Thoracic aorta (tissue), 2 donors: ENCODE measurements at regions not wholly inside any gene's neighbourhood (a gene's known extent, or its start where the extent isn't known, plus 50 kb on each side); places are given as distances from the start of the nearest gene placed in this dataset.

ENCODE experiments used
- ATAC-seq: fragments of 150-250 bp; one replicate; pipeline ENCODE4 v1.8.0; 2017; ENCODE audit warnings: low read depth; ENCODE audit not compliant: insufficient number of reproducible peaks, low FRiP score
- DNase-seq: peaks from one replicate; pipeline ENCODE4 v3.0.0-alpha.2; 2020; ENCODE audit warnings: low spot score
- H3K27ac ChIP-seq, 2 donors: fragments of 200-600 bp; sonication (generic); 1 replicate in 1 of 2; 2 replicates in 1 of 2; pipeline ENCODE4 v1.5.1; 2016; ENCODE audit warnings: mild to moderate bottlenecking in 2 of 2, moderate library complexity in 2 of 2
- H3K27me3 ChIP-seq: fragments of 200-600 bp; sonication (generic); replicated peaks from 2 replicates; pipeline ENCODE4 v1.6.0; 2016; ENCODE audit warnings: mild to moderate bottlenecking; ENCODE audit not compliant: insufficient read depth
- H3K36me3 ChIP-seq: fragments of 200-600 bp; sonication (generic); one replicate; pipeline ENCODE4 v1.5.1; 2016
- H3K4me1 ChIP-seq, 2 donors: fragments of 200-600 bp; sonication (generic); 1 replicate in 1 of 2; 2 replicates in 1 of 2; pipeline versions ENCODE4 v1.5.1 to v1.6.0; 2016; ENCODE audit warnings: low read depth in 2 of 2, mild to moderate bottlenecking in 1 of 2; ENCODE audit not compliant: control insufficient read depth in 1 of 2
- H3K4me3 ChIP-seq: fragments of 200-600 bp; sonication (generic); 2 replicates; pipeline ENCODE4 v1.5.1; 2016; ENCODE audit warnings: mild to moderate bottlenecking
- H3K9me3 ChIP-seq: fragments of 200-600 bp; sonication (generic); 2 replicates; pipeline ENCODE4 v1.5.1; 2016
- TF ChIP-seq, protein P1 (sequence below): fragments of 200-600 bp; sonication (generic); IDR thresholded peaks from one replicate; pipeline ENCODE4 v1.5.1; 2019; ENCODE audit warnings: antibody characterized with exemption

DNA sequence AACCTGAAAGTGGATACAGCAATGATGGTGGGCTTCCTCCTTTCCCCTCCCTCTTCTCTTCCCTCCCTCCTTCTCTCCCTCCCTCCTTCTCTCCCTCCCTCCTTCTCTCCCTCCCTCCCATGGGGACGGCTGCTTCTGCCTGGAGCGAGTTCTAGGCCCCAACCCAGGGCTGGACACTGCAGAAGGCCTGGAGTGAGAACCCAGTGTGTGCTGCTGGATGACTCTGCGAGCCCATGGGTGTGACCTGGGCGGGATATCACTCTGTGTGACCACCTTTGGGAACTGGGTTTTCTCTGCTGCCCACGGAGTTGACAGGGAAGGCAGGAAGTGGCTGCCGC is 242.6 kb upstream of the GSE1 start:
- H3K27me3 ChIP-seq: no peaks in the 10 kb centered on the region
- peak overlapping the region; percentile 61 for H3K4me3 ChIP-seq
- ATAC-seq (no peak), DNase-seq (no peak)
- H3K9me3 ChIP-seq: no peaks in the 10 kb centered on the region
- H3K36me3 ChIP-seq: no peaks in the 10 kb centered on the region
- H3K27ac ChIP-seq: peak overlapping the region; percentile 74 to 78
- peaks cover 21 to 69% of the 10 kb centered on the region in 2 donors for H3K4me1 ChIP-seq
- TF ChIP-seq, protein P1, sequence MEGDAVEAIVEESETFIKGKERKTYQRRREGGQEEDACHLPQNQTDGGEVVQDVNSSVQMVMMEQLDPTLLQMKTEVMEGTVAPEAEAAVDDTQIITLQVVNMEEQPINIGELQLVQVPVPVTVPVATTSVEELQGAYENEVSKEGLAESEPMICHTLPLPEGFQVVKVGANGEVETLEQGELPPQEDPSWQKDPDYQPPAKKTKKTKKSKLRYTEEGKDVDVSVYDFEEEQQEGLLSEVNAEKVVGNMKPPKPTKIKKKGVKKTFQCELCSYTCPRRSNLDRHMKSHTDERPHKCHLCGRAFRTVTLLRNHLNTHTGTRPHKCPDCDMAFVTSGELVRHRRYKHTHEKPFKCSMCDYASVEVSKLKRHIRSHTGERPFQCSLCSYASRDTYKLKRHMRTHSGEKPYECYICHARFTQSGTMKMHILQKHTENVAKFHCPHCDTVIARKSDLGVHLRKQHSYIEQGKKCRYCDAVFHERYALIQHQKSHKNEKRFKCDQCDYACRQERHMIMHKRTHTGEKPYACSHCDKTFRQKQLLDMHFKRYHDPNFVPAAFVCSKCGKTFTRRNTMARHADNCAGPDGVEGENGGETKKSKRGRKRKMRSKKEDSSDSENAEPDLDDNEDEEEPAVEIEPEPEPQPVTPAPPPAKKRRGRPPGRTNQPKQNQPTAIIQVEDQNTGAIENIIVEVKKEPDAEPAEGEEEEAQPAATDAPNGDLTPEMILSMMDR: no peak

DNA sequence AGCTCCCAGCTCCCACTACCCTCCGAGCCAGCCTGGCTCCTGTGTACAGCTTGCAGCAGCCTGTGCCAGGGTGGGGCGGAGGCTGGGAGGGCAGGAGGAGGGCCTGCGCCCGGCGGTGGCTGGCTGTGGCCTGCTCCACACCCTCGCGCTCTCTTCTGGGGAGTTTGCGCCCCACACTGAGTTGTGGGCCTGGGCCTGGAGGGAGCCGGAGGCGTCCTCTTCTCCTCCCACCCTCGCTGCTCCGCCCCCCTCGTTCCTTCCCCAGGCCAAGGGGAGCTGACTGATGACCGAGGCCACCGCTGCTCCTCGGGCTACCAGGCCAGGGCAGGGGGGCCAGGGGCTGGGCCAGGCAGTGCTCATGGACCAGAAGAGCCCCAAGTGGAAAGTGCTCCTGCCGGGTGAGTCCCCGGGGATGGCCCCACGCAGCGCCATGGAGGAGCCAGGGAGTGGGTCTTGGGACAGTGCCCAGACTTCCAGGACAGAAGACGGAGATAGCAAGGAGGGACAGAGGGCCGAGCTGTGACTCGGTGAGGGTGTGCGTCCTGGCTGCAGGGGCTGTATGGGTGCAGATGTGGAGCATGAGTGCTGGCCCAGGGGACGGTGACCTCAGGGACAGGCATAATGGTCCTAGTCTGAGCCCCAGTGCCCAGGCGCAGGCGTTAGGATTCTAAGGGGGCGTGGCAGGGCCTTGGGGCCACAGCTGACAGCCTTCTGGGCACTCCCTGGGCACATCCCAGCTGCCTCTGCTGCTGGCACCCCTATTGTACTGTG is 242.1 kb upstream of the GSE1 start:
- peak; percentile 35 for DNase-seq
- no peaks in the 10 kb centered on the region for H3K9me3 ChIP-seq
- TF ChIP-seq, protein P1: no peak
- peaks cover 24 to 69% of the 10 kb centered on the region in 2 donors for H3K4me1 ChIP-seq
- no peak for ATAC-seq
- peak overlapping the region; percentile 74 to 78 for H3K27ac ChIP-seq
- peak overlapping the region; percentile 61 for H3K4me3 ChIP-seq
- no peaks in the 10 kb centered on the region for H3K36me3 ChIP-seq
- no peaks in the 10 kb centered on the region for H3K27me3 ChIP-seq

DNA sequence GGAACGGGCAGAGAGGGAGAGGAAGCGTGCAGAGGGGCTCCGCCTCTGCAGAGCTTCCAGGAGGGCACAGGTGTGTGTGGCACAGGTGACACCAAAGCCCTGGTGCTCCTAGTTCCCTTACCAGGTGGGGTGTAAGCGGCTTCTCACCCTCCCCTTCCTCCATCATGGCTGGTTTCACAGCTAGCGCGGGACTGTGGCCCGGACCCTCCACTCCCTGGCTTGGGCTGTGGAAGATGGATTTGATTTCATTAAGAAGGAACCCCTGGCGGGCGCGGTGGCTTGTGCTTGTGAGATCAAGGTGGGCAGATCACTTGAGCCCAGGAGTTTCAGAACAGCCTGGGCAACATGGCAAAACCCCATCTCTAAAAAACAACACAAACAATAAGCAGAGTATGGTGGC is 241.2 kb upstream of the GSE1 start:
- Histone ChIP-seq H3K9me3 (no peaks in the 10 kb centered on the region), H3K27me3 (no peaks in the 10 kb centered on the region), H3K36me3 (no peaks in the 10 kb centered on the region), H3K4me3 (peak overlapping the region; percentile 61), H3K27ac (peak overlapping the region; percentile 74 to 78), H3K4me1 (peaks cover 31 to 71% of the 10 kb centered on the region in 2 donors)
- ATAC-seq (no peak), DNase-seq (no peak)
- TF ChIP-seq, protein P1: no peak

DNA sequence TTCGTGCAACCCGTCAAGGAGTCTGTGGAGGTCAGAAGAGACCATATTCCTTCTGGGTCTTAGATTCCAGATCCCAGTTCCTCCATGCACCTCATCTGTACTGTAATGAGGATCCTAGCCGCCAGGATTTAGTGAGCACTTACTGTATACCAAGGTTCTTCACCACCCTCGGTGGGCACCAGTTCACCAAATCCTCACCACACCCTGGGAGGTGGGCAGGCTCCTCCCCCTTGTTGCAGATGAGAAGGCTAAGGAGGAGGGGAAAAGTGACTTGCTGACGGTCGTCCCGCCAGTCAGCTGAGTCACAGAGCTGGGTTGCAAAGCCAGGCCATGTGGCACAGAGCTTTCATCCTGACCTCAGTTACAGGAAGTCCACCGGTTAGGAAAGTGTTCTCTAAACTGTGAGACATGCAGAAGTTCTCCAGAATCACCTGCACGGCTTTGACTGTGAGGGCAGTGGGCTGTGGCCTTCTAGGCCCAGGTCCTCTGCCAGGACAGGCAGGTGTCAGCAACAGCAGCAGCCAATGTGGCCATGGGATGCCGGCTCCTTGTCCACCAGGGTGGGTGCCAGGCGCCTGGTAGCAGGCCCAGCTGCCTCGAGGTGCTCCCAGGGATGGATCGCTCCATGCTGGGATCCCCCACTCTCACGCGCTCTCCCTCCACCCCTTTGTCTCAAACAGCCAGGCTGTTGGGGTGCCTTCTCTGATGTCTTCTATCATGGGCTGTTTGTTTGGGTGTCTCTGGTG is 240.3 kb upstream of the GSE1 start:
- H3K9me3 ChIP-seq: no peaks in the 10 kb centered on the region
- ATAC-seq (peak; percentile 87), DNase-seq (peak; percentile 58)
- H3K4me3 ChIP-seq: no peak overlapping the region
- H3K4me1 ChIP-seq: peaks cover 33 to 79% of the 10 kb centered on the region in 2 donors
- no peaks in the 10 kb centered on the region for H3K36me3 ChIP-seq
- TF ChIP-seq, protein P1: no peak
- no peaks in the 10 kb centered on the region for H3K27me3 ChIP-seq
- H3K27ac ChIP-seq: peak overlapping the region; percentile 74 to 78

DNA sequence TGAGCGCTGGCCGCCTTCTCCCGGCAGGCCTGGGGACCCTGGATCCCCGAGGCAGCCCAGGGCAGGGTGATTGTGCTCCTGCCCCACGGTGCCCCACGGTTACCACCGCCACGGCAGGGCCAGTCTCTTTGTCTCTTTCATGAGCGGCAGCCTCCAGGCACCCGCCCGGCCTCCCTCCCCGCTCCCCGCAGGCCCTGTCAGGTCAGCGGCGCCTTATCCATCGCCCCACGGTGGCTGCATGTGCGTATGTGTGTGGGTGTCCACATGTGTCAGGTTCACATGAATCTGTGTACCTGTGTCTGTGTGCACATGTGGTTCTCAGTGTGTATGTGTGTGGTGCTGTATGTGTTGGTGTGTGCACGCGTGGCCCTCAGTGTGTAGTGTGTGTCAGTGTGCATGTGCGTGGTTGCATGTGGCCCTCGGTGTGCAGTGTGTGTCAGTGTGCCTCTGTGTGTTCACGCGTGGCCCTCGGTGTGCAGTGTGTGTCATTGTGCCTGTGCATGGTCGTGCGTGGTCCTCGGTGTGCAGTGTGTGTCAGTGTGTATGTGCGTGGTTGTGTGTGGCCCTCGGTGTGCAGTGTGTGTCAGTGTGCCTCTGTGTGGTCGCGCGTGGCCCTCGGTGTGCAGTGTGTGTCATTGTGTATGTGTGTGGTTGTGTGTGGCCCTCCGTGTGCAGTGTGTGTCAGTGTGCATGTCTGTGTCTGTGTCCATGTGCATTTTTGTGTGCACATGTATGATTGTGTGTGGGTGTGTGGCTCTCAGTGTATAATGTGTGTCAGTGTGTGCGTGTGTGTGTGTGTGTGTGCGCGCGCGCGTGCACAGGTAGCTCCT is 239.2 kb upstream of the GSE1 start:
- H3K27me3 ChIP-seq: no peaks in the 10 kb centered on the region
- H3K36me3 ChIP-seq: no peaks in the 10 kb centered on the region
- DNase-seq (no peak), ATAC-seq (no peak)
- H3K9me3 ChIP-seq: no peaks in the 10 kb centered on the region
- TF ChIP-seq, protein P1: no peak
- peak overlapping the region; percentile 74 to 78 for H3K27ac ChIP-seq
- peaks cover 33 to 90% of the 10 kb centered on the region in 2 donors for H3K4me1 ChIP-seq
- H3K4me3 ChIP-seq: no peak overlapping the region
